Left lobe of liver (tissue), 2 donors: ENCODE measurements at regions not wholly inside any gene's neighbourhood (a gene's known extent, or its start where the extent isn't known, plus 50 kb on each side); places are given as distances from the start of the nearest gene placed in this dataset.

Source experiments
- ATAC-seq: fragments of 200-7000 bp; cut with Tn5 transposase; one replicate; pipeline ENCODE4 v1.9.1; 2020; ENCODE audit warnings: mild to moderate bottlenecking, moderate library complexity
- DNase-seq: peaks from one replicate; pipeline ENCODE4 v3.0.0-alpha.2; 2020; ENCODE audit warnings: low spot score
- donor health status: DM: no; HTN: no; CAD: no; lungs with moderate emphysema.
- donor health status: DM: no; HTN: yes; CAD: no.

DNA sequence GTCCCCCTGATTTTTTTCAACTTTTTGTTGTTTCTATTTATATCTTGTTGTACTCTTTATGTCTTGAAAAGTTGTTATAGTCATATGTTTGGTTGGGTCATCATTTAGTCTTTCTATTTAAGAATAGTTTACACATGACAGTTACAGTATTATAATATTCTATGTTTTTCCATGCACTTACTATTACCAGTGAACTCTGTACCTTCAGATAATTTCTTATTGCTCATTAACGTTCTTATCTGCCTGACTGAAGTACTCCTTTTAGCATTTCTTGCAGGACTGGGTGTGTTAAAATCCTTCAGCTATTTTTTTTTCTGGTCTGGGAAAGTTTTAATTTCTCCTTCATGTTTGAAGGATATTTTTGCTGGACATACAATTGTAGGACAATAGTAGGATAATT lies 157.7 kb upstream of the DIPK2B start:
- no peak for DNase-seq
- ATAC-seq, result no peak

- no peak for DNase-seq
- no peak for ATAC-seq
Measured at GRCh38 chrX:45353456-45353855, 152.8 kb upstream of the DIPK2B start.

GRCh38 chrX:45352611-45353010 lies 151.9 kb upstream of the DIPK2B start:
- DNase-seq (no peak), ATAC-seq (peak; percentile 45)

GRCh38 chrX:45351478-45351877 lies 150.8 kb upstream of the DIPK2B start:
- DNase-seq (no peak), ATAC-seq (no peak)

DNA sequence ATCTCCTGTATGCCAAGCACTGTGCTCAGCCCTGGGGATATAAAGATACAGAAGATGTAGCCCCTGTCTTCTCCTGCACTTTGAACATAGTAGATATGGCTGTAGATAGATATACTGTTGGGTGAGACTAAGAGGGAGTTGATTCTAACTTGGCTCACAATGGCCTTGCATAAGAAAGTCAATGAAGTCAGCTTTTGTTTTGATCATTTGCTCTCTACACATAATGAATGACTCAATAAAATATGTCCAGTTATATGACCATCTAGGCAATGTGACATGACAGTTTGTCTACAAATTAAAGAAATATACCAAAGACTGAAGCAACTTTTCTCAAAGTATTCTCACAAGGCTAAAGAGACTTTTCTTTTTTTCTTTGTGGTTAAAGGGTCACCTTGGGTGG lies 147.6 kb upstream of the DIPK2B start:
- no peak for DNase-seq
- no peak for ATAC-seq

DNA sequence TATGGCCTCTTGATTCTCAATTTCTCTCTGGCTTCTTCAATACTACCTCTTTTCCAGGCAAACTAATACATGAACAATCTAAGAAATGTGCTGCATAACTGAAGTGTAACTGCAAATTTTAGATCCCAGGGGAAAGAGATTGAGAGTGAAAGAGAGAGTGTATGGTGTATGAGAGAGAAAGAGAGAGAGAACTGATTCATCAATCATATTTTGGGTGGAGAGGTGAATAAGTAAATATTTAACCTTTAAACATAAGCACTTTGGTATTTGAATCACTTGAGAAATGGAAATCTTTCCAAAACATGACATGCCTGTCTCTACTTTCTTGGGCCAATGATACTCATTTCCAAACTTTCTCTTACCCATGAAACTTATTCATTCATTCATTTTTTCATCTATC lies 147.2 kb upstream of the DIPK2B start:
- ATAC-seq (no peak), DNase-seq (no peak)

GRCh38 chrX:45344594-45344993 lies 143.9 kb upstream of the DIPK2B start:
- no peak for DNase-seq
- ATAC-seq, result no peak

- DNase-seq, result no peak
- ATAC-seq, result no peak
Measured at GRCh38 chrX:45329217-45329616, 128.5 kb upstream of the DIPK2B start.

DNA sequence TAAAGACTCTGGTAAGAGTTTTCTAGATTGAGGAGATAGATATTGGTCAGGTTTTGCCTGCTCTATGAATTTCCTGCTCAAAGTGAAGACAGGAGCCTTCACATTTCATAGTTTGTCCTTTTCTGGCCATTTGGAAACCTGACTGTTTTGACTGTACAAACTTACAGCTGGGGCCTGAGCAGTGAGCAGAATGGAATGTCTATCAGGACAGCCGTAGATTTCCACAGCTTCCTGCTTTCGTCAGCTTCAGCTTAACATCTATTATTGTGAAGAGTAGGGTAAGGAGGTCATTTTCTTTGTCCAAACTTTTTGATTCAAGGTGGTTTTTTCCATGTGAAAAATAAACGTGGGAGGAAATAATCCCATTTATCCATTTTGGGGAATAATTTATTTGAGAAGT lies 124.3 kb upstream of the DIPK2B start:
- ATAC-seq (no peak), DNase-seq (no peak)

- ATAC-seq (no peak), DNase-seq (no peak)
Measured at GRCh38 chrX:45323387-45323786, 122.7 kb upstream of the DIPK2B start.

DNA sequence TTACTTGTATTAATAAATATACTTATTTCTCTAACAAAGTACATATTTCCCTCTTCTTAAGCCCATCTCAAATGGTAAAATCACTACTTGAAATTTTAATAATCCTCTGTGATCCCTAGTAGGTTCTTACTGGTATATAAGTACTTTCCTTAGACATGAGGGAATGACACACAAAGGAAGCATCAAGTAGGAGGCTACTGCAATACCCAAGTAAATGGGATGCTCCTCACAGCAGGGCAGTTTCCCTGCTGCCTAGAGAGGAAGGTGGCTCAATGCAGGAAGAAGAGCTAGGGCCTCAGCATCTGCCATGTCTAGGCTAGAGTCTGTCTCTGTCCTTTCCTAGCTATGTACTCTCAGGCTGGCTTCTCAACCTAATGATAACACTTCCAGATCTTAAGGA lies 122.1 kb upstream of the DIPK2B start:
- no peak for DNase-seq
- no peak for ATAC-seq

- ATAC-seq (peak; percentile 70), DNase-seq (no peak)
Measured at GRCh38 chrX:45322382-45322781, 121.7 kb upstream of the DIPK2B start.

- DNase-seq, result no peak
- no peak for ATAC-seq
Measured at GRCh38 chrX:45320191-45320590, 119.5 kb upstream of the DIPK2B start.

DNA sequence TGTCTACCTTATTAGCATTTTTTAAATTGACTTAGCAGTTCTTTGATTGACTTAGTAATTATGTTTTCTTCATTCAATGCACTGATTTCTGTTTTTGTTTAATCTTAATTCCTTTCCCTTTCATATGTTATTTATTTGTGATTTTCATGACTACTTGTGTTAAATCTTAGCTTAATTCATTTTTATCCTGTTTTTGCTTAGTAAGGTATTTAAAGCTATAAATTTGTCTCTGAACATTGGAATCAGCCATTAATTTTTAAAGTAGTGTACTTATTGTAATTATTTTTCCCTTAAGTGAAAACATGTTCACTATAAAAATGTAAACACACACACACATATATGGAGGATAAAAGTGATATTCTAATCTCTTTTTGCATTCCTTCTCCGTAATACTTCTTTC lies 109.1 kb upstream of the DIPK2B start:
- no peak for DNase-seq
- ATAC-seq, result no peak

GRCh38 chrX:45309096-45309495 lies 108.4 kb upstream of the DIPK2B start:
- no peak for DNase-seq
- ATAC-seq, result no peak

DNA sequence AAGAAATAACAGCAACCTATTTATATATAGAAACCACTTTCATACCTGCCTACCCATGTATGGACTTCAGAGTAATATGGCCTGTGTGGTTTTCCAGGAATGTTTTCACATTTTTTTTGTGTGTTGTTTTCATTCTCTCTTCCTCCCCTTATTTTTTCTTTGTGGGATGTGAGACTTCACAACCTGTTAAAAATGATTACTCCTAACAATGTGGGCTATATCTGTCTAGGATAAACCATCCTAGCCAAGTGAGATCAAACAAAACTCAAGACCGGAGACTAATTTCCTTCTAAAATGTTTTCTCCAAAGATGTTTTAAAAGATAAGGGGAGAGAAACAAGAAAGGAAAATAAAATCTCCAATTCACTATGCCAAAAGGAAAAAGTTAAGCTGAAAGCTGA lies 106.1 kb upstream of the DIPK2B start:
- ATAC-seq, result no peak
- DNase-seq, result no peak

DNA sequence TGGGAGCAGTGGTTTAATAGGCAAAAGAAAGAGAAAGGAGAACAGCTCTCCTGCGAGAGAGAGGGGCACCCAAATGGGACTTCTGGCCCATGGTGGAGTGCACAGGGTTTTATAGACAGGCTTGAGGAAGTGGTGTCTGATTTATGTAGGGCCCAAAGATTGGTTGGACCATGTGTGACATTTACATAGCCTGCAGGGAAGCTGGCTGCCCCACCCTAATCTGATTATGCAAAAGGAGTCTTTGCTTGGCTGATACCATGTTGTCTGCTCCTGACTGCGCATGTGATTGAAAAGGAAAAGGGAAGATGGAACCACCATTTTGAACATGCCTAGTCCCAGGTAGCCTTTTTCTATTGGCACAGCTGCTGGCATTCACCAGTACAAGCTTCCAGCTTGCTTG lies 100.0 kb upstream of the DIPK2B start:
- ATAC-seq, result no peak

GRCh38 chrX:45295259-45295986 lies 94.7 kb upstream of the DIPK2B start:
- no peak for DNase-seq

More for the DNA sequence above, 100.0 kb upstream of the DIPK2B start:
- DNase-seq, result no peak

DNA sequence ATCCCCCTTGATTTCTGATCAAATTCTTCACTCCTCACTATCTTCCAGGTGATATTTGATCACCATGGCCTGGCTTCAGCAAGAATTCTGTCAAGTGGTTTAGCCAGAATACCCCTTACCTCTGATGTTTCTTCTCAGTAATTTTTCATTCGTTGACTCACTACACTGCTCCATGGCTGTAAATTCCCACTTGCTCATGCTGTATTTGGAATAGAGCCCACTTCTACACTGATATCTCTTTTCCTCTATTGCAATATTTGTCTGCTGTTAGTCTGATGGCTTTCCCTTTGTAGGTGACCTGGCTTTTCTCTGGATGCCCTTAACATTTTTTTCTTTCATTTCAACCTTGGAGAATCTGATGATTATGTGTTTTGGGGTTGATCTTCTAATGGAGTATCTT lies 73.9 kb upstream of the DIPK2B start:
- ATAC-seq (no peak), DNase-seq (no peak)

More at GRCh38 chrX:45295259-45295986, 94.7 kb upstream of the DIPK2B start:
- ATAC-seq, result no peak

DNA sequence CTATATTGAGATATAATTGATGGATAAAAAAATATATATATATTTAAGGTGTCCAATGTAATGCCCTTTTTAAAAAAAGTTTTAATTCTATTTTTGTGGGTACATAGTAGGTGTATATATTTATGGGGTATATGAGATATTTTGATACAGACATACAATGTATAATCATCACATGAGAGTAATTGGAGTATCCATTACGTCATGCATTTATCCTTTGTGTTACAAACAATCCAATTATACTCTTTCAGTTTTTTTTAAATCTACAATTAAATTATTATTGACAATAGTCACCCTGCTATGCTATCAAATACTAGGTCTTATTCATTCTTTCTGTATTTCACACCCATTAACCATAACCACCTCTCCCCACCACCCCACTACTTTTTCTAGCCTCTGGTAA lies 66.3 kb upstream of the DIPK2B start:
- ATAC-seq (no peak), DNase-seq (no peak)

DNA sequence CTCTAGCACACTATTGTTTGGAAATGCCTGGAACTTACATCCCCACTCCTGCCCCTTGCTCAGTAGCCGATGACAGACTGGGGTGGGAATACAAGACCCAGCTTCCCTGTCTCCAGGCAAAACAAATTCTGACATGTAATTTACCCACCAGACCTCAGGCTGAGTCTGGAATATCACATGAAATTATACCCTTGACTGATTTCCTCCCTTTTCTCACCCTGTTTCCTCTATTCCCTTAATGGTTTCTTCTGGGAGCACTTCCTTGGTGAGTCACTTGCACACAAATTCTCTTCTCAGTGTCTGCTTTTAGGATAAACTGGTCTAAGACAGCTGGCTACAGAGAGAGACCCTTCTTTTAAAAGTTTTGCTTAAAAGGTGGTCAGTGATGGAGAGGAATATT lies 65.8 kb upstream of the DIPK2B start:
- no peak for DNase-seq
- ATAC-seq, result no peak

DNA sequence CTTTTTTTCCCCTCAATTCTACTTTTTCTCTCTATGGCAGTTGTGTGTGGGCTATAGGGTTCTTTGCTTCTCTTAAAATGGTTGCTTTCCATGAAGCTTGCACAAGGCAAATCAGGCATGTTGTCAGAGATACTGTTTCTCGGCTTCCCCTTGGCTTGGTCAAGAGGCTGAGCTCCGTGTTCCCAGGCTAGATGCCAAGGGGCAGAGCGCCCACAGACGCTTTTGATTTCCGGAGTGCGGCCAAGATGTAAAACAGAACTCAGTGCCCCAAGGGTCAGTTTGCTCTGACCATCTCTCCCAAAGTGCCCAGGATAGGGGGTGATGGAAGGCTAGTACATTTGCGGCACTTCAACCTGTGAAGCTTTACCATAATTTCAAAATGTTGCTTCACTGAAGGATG lies 64.2 kb upstream of the DIPK2B start:
- no peak for ATAC-seq

DNA sequence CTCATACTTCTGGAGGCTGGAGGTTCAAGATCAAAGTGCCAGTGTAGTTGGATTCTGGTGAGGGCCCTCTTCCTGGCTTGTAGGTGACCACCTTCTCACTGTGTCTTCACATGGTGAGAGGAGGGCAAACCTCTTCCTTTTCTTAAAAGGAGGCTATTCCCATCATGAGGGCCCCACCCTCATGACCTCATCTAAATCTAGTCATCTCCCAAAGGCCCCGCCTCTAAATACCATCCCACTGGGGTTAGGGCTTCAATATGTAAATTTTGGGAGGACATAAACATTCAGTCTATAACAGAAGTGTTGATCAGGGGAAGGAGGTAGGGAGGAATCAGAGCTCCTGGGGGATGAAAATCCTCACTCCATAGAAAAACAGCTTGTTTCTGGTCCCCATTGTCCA lies 60.8 kb upstream of the DIPK2B start:
- DNase-seq (no peak), ATAC-seq (no peak)

More for the DNA sequence above, 64.2 kb upstream of the DIPK2B start:
- DNase-seq, result no peak
